T-helper 2 cell treated with Interferon-gamma antibody and Interleukin-4, amounts not matched to agents 100 ng/mL and 5 ng/mL, for 36 hours (primary cell): ENCODE measurements at regions not wholly inside any gene's neighbourhood (a gene's known extent, or its start where the extent isn't known, plus 50 kb on each side); places are given as distances from the start of the nearest gene placed in this dataset.

Experiments used
- intact Hi-C: fragments of 100-400 bp; cut with micrococcal nuclease; formaldehyde crosslinking; loops from one replicate; pipeline ENCODE4 v1.15.1; 2023

DNA sequence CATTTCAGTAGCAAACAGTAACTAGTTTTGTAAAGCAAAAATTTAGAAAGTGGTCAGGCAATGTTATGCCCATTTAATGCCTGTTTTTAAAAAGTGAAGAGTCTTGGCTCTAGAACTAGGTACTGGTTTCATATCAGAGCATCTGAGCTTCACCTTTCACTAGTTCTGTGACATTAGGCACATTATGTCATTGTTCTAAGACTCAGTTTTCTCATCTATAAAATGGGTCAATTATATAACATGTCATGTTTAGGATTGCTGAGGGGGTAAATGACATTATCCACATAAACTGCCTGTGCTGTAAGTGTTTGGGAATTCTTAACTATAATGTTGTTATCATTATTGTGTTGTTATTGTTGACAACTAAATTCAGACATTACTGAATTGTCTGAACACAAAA, 235.6 kb upstream of the ZC3H12C start:
- intact Hi-C loops = loop anchor here (10.0 kb wide), 2 partner anchors 77 to 517 kb away; no protein-coding TSS in a partner anchor

DNA sequence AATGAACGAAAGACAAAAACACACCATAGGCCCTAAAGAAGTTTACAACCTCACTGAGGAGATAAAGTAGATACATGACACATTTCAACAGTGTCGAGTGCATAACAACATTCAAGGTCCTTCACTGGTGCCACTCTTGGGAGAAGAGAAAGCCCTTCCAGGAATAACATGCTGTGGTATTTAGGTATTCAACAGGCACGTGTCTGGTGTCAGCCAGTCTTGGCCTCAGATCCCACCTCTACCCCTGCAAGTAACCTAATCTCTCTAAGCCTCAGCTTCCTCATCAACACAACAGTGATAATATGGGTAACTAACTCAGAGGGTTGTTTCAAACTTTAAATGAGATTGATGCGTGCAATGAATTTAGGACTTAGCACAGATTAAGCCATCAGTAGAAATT, 235.0 kb upstream of the ZC3H12C start:
- intact Hi-C loops = loop anchor here (10.0 kb wide), 2 partner anchors 77 to 517 kb away; no protein-coding TSS in a partner anchor

DNA sequence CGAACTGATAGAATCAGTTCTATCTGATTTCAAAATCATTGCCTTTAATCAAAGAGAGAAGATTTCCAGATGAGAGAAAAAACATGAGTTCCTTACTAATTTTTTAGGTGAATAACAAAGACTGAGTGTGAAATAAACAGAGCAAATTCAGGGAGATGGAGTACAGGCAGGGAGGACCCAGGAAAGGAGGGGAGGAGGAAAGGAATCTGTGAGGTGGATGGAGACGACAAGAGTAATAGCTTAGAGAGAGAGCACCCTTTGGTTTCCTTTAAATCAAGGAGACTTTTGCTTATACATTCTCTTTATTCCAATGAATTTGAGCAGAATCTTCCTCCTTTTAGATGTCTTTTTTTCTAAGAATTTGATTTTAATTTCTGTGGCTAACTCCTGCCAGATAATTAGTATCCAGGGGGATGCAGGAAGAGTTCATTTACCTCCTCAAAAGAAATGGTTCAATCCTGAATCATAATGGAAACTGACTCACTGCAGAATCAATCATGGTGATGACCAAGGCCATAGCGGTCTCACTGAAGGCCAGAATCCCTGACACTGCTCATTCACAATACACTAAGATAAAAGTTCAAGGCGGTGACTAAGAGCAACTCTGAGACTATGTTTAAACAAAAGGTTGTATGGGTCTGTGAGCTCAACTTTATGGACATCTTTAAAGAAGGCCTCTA, 234.0 kb upstream of the ZC3H12C start:
- intact Hi-C loops = loop anchor here (10.0 kb wide), 2 partner anchors 76 to 516 kb away; no protein-coding TSS in a partner anchor

DNA sequence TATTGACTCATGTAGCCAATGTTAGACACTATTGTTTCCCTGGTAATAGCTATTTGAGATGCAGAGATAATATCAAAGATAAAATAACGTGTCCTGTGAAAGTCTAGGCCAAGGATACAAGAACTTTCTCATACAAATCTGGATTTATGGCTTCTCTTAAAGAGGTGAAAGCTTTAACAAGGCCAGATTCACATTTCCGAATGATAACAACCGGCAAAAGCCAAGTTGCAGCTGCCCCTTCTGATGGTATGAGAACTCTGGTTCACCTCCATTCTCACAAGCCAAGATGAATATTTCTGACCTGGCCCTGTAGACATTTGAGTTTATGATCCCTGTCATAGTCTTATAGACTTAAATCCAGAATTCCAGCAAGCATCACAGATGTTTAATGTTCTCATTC, 230.4 kb upstream of the ZC3H12C start:
- intact Hi-C loops = no loop called here

DNA sequence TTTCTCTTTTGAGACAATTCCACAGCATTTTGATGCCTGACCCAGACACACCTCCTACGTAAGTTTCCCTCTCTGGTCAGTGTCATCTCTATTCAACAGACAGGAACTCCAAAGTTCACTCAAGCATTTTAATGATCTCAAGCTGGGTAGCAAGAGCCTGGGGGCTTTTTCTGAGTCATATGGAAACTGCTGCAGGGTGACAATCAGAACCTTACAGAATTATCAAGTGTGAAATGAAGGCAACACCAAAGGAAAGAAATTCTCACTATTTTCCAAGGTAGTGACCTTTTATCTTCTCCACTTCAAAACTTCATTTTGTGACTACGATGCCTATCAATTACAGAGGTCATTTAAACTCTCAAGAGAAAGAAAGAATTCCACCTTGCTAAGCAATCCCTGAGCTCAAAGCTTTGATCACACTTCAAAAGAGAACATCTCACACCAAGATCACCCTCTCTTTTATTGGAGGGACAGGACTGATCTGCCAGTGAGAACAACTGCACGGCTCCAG, 229.0 kb upstream of the ZC3H12C start:
- intact Hi-C loops = no loop called here

DNA sequence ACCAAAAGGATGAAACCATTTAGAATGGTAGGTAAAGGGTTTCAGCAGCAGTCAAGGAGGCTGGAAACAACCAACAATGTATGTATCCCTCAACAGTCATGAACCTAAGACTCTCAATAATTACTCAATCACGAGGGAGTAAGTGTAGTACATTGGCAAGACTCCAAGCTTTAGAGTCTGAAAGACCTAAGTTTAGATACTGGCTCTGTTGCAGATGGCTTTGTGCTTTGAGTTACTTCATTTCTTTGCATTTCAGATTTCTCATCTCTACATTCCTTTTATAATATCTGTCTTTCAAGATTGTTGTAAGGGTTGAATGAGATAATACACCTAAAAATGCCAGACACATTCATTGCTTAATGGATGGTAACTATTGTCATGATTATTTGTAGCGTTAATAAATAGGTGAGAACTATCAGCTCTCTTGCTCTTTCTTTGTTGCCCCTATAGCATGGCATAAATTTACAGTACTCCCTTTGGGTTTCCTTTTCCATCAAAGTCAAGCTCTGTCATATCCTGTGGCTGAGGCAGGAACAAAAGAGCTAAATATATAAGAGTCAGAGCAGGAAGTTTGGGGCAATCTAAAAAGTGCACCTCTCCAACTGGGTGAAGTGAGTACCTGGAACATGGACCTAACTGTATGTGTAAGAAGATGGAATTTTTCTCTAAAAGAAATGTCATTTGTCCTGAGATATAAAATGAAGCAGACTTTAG, 228.2 kb upstream of the ZC3H12C start:
- intact Hi-C loops = no loop called here

DNA sequence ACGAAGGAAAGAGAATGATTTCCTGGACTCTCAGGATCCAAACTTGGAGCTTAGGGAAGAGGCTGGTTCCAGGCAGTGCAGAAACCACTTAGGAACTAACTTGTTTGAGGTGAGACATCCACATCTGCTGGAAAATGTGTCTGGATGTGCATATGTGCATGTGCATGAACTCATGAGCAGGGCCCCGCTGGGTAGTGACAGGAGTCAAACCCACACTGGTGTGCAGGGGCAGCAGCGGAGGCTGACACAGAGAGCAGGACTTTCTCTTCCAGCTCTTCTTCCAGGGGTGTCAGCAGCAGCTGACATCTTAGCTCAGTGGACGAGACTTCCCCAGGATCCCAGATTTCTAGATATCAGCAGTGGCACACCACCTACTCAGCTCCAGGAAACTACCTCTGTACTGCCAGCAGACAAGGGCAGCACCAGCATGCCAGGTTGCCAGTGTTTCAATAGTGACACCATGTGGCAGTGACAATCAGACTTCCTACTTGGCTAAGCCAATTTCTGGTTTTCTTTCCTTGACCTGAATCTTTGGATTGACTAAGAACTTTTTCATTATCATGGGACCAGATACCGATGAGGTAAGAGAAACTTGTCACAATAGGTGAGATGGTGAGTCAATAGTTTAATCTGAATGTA, 227.5 kb upstream of the ZC3H12C start:
- intact Hi-C loops = no loop called here

DNA sequence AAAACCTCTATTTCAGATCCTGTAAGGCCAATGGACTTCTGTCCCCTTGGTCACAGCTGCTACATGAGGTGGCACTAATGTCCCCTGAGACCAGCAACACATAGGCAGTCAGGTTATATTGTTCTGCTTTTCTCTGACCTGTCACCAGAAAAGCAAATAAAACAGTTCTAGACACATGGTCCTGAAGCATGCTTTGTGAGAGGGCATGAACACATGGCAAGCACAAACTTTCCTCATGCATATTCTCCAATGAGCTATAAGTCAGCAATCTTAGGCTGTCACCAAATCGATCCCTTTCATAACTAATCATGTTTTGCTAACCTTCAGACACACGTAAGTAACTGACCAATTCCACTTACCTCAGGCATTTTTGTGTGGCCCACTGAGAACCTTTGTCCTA, 225.4 kb upstream of the ZC3H12C start:
- intact Hi-C loops = no loop called here

DNA sequence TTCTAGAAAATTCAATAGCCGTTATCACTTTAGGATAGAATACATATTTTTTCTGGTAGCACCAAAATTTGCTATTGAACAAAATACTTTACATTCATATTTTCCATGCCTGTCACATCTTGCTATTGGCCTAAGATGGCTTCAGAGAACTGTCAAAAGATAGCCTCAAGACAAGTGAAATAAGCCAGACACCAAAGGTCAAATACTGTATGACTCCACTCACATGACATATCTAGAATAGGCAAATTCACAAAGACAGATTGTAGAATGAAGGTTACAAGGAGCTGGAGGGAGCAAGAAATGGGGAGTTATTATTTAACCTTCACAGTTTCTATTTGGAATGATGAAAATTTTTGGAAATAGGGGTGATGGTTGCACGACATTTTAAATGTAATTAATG, 223.7 kb upstream of the ZC3H12C start:
- intact Hi-C loops = no loop called here

DNA sequence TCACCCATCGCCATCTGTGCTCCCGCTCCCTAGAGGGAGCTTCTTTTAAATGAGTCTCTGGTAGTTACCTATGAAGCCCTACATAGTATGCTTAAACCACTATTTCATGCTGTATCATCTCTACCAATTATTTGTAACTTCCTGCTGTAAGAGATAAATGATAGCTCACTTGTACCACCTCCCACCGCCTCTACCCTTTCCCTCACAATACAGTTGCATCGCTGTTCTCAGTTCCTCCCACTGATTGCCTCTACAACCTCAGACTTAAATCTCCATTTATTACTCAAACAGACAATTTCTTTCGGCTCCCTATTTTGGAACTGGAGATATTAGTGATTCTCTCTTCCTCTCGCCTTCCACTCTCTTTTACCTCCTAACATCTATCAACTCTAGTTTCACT, 222.9 kb upstream of the ZC3H12C start:
- intact Hi-C loops = no loop called here

DNA sequence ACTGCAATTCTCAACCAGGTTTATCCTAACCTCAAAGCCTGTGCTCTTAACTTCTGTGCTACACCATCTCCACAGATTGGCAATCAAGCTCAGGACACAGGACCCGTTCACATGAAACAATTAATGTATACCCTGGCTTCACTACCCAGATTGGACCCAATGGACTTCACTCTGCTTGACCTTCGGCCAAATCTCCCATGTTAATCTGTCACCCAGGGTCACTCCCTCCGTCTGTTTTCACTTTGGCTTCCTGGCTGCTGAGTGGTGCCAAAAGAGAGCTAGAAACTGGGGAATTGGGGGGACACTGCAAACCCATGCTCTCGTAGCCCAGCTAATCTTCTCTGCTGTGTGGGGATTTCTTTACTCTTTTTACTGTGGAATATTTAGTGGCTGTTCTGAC, 216.1 kb upstream of the ZC3H12C start:
- intact Hi-C loops = no loop called here

DNA sequence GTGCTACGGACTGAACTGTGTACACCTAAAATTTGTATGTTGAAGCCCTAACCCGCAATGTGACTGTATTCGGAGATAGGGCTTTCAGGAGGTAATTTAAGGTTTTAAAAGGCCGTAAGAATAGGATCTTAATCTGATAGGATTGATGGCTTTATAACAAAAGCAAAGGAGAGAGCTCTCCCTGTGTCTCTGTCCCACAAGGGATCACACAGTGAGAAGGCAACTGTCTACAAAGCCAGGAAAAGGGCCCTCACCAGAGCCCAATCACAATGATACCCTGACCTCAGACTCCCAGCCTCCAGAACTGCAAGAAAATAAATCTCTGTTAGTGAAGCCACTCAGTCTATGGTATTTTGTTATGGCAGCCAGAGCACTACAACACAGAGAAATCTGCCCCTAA, 208.7 kb upstream of the ZC3H12C start:
- intact Hi-C loops = no loop called here

DNA sequence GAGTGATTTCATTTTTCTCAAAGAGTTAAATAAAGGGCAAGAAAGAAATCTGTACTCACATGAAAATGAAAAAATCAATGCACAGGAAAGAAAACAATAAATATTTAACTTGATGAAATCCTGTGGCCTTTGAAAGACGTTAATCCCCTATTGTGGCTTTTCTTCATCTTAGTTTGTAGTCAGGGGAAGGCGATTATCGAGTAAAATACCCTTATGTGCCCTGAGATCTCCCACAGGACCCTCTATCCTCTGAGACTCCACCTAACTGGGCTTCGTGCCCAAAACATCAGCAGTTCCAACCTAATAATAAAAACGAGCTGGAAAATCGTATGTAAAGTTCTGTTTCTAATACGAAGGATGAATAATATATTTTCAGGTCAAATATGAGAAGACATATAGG, 208.2 kb upstream of the ZC3H12C start:
- intact Hi-C loops = no loop called here

DNA sequence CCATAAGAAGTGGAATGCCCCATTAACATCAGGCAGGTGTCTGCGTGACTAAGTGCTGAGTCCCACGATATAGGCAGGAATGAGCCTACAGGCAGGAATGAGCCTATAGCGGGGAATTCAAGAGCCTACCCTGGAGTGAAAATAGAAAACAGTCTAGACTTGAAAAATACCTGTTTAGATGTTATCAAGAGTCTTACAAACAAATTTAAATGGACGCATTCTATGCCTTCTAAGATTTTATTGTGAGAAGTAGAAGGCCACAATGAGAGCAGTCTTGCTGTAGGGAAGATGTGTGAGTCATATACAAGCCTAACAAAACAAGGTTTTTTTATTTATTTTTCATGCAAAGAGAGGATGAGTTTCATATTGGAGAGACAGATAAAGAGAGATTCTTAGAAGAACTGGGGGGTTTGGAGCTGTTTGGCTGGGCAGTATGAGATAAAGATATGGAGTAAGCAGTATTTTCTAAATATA, 200.8 kb upstream of the ZC3H12C start:
- intact Hi-C loops = no loop called here

DNA sequence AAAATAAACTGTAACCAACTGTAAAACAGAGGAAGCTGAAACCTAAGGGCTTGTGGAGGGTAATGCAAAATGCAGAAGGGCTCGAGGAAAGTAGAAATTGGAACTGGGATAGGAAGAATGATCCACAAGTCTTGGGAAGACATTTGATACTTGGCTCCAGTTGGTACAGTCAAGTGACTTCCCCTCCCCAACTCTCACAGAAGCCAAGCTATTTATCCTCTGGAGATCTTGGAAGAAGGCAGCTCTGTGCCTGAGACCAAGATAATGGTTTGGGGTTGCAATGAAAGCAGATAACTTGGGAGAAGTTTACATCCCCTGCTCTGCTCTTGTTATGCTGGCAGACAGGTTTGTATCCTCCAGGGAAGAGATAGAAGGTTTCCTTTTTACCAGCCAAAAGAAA, 198.9 kb upstream of the ZC3H12C start:
- intact Hi-C loops = no loop called here

DNA sequence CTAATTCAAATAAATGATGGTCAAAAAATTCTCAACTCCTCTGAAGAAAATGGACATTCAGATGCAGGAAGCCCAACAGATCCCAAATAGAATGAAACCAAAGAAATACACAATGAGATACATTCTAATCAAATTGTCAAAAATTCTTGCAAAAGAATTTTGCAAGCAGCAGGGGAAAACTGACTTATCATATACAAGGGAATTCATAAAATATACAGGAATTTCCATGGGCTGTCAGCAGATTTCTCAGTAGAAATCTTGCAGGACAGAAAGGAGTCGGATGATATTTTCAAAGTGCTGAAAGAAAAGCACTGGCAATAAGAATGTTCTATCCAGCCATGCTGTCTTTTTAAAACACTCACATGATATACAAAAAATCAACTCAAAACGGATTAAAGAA, 194.6 kb upstream of the ZC3H12C start:
- intact Hi-C loops = no loop called here

DNA sequence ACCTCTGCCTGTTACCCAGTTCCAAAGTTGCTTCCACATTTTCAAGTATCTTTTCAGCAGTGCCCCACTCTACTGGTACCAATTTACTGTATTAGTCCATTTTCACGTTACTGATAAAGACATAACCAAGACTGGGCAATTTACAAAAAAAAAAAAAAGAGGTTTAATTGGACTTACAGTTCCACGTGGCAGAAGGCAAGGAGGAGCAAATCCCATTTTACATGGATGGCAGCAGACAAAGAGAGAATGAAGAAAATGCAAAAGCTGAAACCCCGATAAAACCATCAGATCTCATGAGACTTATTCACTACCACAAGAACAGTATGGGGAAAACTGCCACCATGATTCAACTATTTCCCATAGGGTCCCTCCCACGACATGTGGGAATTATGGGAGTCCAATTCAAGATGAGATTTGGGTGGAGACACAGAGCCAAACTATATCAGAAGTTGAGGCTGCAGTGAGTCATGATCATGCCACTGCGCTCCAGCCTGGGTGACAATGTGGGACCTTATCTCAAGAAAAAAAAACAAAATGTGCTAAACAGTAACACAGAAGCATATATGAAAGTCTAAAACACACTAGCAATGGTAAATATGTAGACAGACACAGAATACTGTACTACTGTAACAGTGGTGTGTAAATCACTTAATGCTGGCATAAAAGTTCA, 190.3 kb upstream of the ZC3H12C start:
- intact Hi-C loops = no loop called here

DNA sequence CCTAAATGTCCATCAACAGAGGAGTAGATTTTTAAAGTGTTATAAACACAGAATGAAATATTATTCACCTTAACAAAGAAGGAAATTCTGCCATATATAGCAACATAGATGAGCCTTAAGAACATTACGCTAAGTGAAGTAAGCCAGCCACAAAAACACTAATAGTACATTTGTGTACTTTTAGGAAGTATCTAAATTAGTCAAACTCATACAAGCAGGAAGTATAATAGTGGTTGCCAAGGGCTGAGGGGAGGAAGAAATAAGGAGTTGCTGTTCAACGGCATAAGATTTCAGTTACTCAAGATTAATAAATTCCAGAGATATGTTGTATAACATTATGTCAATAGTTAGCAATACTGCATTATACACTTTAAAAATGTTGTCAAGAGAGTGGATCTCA, 181.7 kb upstream of the ZC3H12C start:
- intact Hi-C loops = no loop called here

DNA sequence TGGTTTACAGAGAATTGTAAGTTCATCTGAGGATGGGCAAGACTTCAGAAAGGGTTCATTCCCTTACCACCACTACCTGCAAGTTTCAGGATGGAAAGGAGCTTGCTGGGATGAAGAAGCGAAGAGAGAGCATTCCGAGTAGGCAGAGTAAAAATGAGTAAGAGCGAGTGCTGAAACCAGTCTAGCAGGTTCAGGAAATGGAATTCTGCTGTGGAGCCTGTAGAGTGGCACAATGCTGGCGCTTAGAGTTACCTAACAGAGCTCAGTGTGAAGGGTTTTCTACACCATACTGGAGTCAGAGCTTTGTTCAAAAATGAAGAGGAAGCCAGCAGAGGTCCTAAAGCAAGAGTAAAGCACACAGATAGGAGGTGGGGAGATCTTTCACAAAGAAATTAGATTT, 179.2 kb upstream of the ZC3H12C start:
- intact Hi-C loops = no loop called here

DNA sequence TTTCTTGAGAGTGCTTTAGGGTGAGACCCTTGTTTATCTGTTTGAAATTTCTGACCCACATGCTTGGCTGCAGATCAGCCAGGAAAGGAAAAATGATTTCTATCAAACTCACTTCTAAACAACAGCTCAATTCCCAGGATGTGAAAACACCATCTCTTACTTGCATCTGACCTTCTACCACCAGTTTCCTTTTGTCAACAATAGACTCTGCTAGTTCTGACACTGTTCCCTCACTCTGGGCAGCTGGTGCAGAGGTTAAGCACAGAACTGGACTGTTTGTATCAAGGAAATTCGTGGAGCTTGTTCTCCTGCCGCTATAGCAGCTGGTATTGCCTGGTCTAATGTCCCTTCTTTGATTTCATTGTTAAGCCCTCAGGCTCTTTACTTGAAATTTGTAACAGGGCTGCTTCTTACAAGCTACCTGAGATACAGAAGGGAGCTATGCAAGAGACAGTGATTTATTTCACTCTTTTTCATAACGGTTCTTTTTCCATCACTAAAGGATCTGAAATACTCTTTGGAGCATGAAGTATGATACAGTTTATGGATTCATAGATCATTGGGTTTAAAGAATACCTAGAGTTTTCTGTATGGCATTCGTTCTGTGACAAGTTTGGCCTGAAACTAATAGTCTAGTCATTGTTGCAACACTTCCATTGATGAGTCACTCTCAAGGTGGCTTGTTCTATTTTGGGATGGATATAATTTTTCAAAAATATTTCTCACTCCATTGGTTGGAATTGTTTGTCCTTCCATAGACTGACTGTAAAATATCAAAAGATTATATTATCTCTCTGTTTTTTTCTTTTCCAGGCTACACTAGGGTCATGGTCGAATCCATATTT, 178.2 kb upstream of the ZC3H12C start:
- intact Hi-C loops = no loop called here

DNA sequence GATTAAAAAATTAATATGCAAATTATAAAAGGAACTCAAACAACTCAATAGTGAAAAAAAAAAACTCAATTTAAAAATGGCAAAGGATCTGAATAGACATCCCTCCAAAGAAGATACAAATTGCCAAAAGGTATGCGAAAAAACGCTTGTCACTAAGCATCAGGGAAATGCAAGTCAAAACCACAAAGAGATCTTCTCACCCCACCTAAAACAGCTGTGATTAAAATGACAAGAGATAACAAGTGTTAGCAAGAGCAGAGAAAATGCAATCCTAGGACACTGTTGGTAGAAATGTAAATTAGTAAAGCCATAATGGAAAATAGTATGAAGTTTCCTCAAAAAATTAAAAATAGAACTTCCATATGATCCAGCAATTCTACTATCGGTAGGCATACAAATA, 166.3 kb upstream of the ZC3H12C start:
- intact Hi-C loops = no loop called here
